Nephron (organoid): ENCODE measurements at regions not wholly inside any gene's neighbourhood (a gene's known extent, or its start where the extent isn't known, plus 50 kb on each side); places are given as distances from the start of the nearest gene placed in this dataset.
A peak's percentile ranks its signal among the peaks of the same experiment; 100 is the strongest.

Experiments
- H3K27ac Mint-ChIP-seq, 3 experiments: 2 replicates each; pipeline ENCODE4 v1.8.0; 2020; ENCODE audit warnings: mixed read lengths in 3 of 3, mild to moderate bottlenecking in 2 of 3, moderate library complexity in 1 of 3
- H3K27me3 Mint-ChIP-seq: 2 replicates; pipeline ENCODE4 v1.8.0; 2021; ENCODE audit warnings: low read depth, mild to moderate bottlenecking, moderate library complexity, mixed read lengths
- H3K36me3 Mint-ChIP-seq: 2 replicates; pipeline ENCODE4 v1.8.0; 2020; ENCODE audit warnings: low read depth, mixed read lengths
- H3K4me1 Mint-ChIP-seq: 2 replicates; pipeline ENCODE4 v1.8.0; 2020; ENCODE audit warnings: mixed read lengths
- H3K4me3 Mint-ChIP-seq, 3 experiments: 2 replicates each; pipeline ENCODE4 v1.8.0; 2020; ENCODE audit warnings: mild to moderate bottlenecking in 3 of 3, mixed read lengths in 3 of 3, moderate library complexity in 2 of 3
- H3K9me3 Mint-ChIP-seq: 2 replicates; pipeline ENCODE4 v1.8.0; 2020; ENCODE audit warnings: mixed read lengths
- CTCF ChIP-seq, 3 experiments: fragments of 200-600 bp; sonication (generic); IDR thresholded peaks; one replicate each; pipeline ENCODE4 v1.5.0; 2021; ENCODE audit warnings: antibody characterized with exemption in 3 of 3; ENCODE audit not compliant: unreplicated experiment in 3 of 3

DNA sequence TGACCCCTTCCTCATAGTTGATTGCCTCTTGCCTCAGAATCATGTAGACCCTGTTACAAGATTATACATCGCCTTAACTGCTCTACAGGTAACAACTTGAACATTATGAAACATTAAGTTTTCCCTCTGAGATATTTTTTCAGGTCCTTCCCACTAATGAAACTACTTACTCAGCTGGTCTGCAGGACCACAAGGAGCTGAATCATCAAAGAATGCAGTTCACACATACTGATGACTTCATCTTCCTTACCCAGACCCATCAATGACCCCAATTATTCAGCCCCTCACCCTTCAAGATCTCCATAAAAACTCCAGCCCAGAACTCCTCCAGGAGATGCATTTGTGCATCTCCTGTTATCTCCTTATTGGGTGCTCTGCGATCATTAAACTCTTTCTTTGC, 720.9 kb downstream of the RAPGEF2 start:
- no peaks in the 10 kb centered on the region for H3K27me3 Mint-ChIP-seq
- no peak overlapping the region for H3K4me3 Mint-ChIP-seq

GRCh38 chr4:159828687-159829086, 725.8 kb downstream of the RAPGEF2 start:
- H3K4me1 Mint-ChIP-seq, result peaks cover 16% of the 10 kb centered on the region
- TF ChIP-seq CTCF (IDR thresholded peaks at IDR 0.05; ENCODE audit: unreplicated experiment in 3 of 3), result no peak

More for the DNA sequence above, 720.9 kb downstream of the RAPGEF2 start:
- Mint-ChIP-seq H3K27ac (no peak overlapping the region), H3K36me3 (no peaks in the 10 kb centered on the region), H3K9me3 (peaks cover 8% of the 10 kb centered on the region), H3K4me1 (peaks cover 10% of the 10 kb centered on the region)
- TF ChIP-seq CTCF (IDR thresholded peaks at IDR 0.05; ENCODE audit: unreplicated experiment in 3 of 3), result no peak

DNA sequence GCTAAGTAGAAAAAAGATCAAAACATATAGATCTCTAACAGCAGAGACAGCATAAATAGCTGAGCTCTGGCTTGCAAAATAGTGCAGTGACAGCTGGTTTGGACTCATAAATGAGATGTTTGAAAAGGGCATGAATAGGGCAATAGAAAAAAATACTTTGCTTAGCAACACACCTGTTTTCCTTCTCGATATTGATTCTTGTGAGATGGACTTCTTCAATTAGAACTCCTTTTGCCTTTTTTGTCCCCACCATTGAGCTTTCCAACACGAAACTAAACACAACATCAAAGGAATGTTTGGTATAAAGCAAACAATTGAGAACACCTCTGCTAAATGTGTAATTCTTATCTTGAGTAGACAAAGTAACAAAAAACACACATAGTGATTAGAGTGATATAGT, 726.3 kb downstream of the RAPGEF2 start:
- no peak for TF ChIP-seq CTCF (IDR thresholded peaks at IDR 0.05; ENCODE audit: unreplicated experiment in 3 of 3)
- Mint-ChIP-seq H3K9me3 (no peaks in the 10 kb centered on the region), H3K36me3 (no peaks in the 10 kb centered on the region), H3K4me1 (peaks cover 16% of the 10 kb centered on the region), H3K27ac (no peak overlapping the region), H3K4me3 (no peak overlapping the region), H3K27me3 (no peaks in the 10 kb centered on the region)

More at GRCh38 chr4:159828687-159829086, 725.8 kb downstream of the RAPGEF2 start:
- Mint-ChIP-seq H3K9me3 (no peaks in the 10 kb centered on the region), H3K27ac (peak overlapping the region in 2 of 3 experiments; percentile 17 to 55), H3K36me3 (no peaks in the 10 kb centered on the region), H3K4me3 (peak overlapping the region in 1 of 3 experiments; percentile 20), H3K27me3 (no peaks in the 10 kb centered on the region)

DNA sequence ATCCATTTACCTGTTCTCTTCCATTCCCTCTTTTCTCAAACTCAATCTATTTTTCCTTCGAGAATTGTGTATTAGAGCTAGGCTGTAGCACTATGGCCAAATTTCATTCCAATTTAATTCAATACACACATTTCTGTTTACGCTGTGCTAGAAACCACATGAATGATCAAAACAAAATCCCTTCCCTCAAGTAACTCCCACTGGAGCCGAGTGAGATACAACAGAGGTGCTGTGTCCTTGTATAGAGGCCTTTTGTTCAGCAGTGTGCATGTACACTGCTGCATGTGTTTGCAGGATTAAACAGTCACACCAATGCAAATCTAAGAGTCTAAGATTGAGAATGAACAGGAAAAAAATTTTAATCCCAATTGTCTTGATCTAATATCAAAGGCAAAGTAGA, 734.2 kb downstream of the RAPGEF2 start:
- Mint-ChIP-seq H3K4me1 (no peaks in the 10 kb centered on the region), H3K4me3 (no peak overlapping the region), H3K27me3 (no peaks in the 10 kb centered on the region), H3K36me3 (no peaks in the 10 kb centered on the region), H3K9me3 (peaks cover under 1% of the 10 kb centered on the region), H3K27ac (no peak overlapping the region)
- no peak for TF ChIP-seq CTCF (IDR thresholded peaks at IDR 0.05; ENCODE audit: unreplicated experiment in 3 of 3)

GRCh38 chr4:159855731-159856130, 752.9 kb downstream of the RAPGEF2 start:
- H3K27me3 Mint-ChIP-seq, result no peaks in the 10 kb centered on the region

More at GRCh38 chr4:159855731-159856130, 752.9 kb downstream of the RAPGEF2 start:
- no peaks in the 10 kb centered on the region for H3K4me1 Mint-ChIP-seq
- TF ChIP-seq CTCF (IDR thresholded peaks at IDR 0.05; ENCODE audit: unreplicated experiment in 3 of 3), result no peak
- no peak overlapping the region for H3K4me3 Mint-ChIP-seq
- H3K9me3 Mint-ChIP-seq, result no peaks in the 10 kb centered on the region
- H3K27ac Mint-ChIP-seq, result no peak overlapping the region
- H3K36me3 Mint-ChIP-seq, result no peaks in the 10 kb centered on the region
